Neural cell (in vitro differentiated cells): ENCODE measurements at regions not wholly inside any gene's neighbourhood (a gene's known extent, or its start where the extent isn't known, plus 50 kb on each side); places are given as distances from the start of the nearest gene placed in this dataset.

ENCODE experiments used
- H2AFZ ChIP-seq: fragments of 200-600, 300-800 bp; sonication (generic), shearing (Covaris generic); 2 replicates; pipeline ENCODE4 v1.6.0; 2014; ENCODE audit warnings: low read depth, mild to moderate bottlenecking, antibody characterized with exemption, low read length, moderate library complexity
- H3F3A ChIP-seq: fragments of 200-600 bp; shearing (Covaris generic); 2 replicates; pipeline ENCODE4 v1.6.1; 2016; ENCODE audit warnings: mild to moderate bottlenecking, moderate library complexity, mixed read lengths, antibody characterized with exemption, low read length; ENCODE audit not compliant: insufficient read depth, poor library complexity, severe bottlenecking
- H3K27ac ChIP-seq: fragments of 200-600, 300-800 bp; sonication (generic), shearing (Covaris generic); 2 replicates; pipeline ENCODE4 v1.5.1; 2014; ENCODE audit warnings: mild to moderate bottlenecking, low read length, moderate library complexity
- H3K27me3 ChIP-seq: fragments of 300-800, 200-600 bp; sonication (generic), shearing (Covaris generic); 2 replicates; pipeline ENCODE4 v1.6.0; 2014; ENCODE audit warnings: mild to moderate bottlenecking, low read depth, low read length, moderate library complexity; ENCODE audit not compliant: insufficient read depth
- H3K36me3 ChIP-seq: fragments of 300-800, 200-600 bp; sonication (generic), shearing (Covaris generic); 2 replicates; pipeline ENCODE4 v1.5.1; 2014; ENCODE audit warnings: mild to moderate bottlenecking, antibody characterized with exemption, low read length, moderate library complexity; ENCODE audit not compliant: insufficient read depth
- H3K4me2 ChIP-seq: fragments of 300-800, 200-600 bp; sonication (generic), shearing (Covaris generic); 2 replicates; pipeline ENCODE4 v1.6.0; 2014; ENCODE audit warnings: mild to moderate bottlenecking, low read length
- H3K4me3 ChIP-seq: fragments of 300-800, 200-600 bp; sonication (generic), shearing (Covaris generic); 2 replicates; pipeline ENCODE4 v1.5.1; 2014; ENCODE audit warnings: mild to moderate bottlenecking, low read length, moderate library complexity
- H3K79me2 ChIP-seq: fragments of 200-600 bp; shearing (Covaris generic); replicated peaks from 2 replicates; pipeline ENCODE4 v1.6.0; 2014; ENCODE audit warnings: mild to moderate bottlenecking, low read length, moderate library complexity; ENCODE audit not compliant: insufficient read depth
- H3K9ac ChIP-seq: fragments of 300-800, 200-600 bp; sonication (generic), shearing (Covaris generic); 2 replicates; pipeline ENCODE4 v1.6.1; 2016; ENCODE audit warnings: mild to moderate bottlenecking, low read length, mixed read lengths
- H3K9me2 ChIP-seq: fragments of 200-600 bp; shearing (Covaris generic); 2 replicates; pipeline ENCODE4 v1.6.1; 2016; ENCODE audit warnings: mild to moderate bottlenecking, low read length, mixed read lengths; ENCODE audit not compliant: insufficient read depth
- H3K9me3 ChIP-seq: fragments of 200-600, 300-800 bp; sonication (generic), shearing (Covaris generic); 2 replicates; pipeline ENCODE4 v1.6.1; 2016; ENCODE audit warnings: mild to moderate bottlenecking, mixed run types, low read length, moderate library complexity, mixed read lengths
- H4K20me1 ChIP-seq: fragments of 200-600 bp; shearing (Covaris generic); 2 replicates; pipeline ENCODE4 v1.6.1; 2016; ENCODE audit warnings: mild to moderate bottlenecking, mixed run types; ENCODE audit not compliant: insufficient read depth
- CTCF ChIP-seq: fragments of 450-650 bp; IDR thresholded peaks from 2 replicates; pipeline ENCODE4 v1.5.1; 2014; ENCODE audit warnings: antibody characterized with exemption, mild to moderate bottlenecking, moderate library complexity; ENCODE audit not compliant: poor library complexity, severe bottlenecking
- EP300 ChIP-seq: fragments of 450-650 bp; conservative IDR thresholded peaks from 2 replicates; pipeline ENCODE4 v1.6.1; 2014; ENCODE audit warnings: antibody characterized with exemption, mild to moderate bottlenecking, moderate library complexity; ENCODE audit not compliant: poor library complexity, severe bottlenecking
- EZH2 ChIP-seq: fragments of 200-600, 300-800 bp; shearing (Covaris generic), sonication (generic); IDR thresholded peaks from 2 replicates; pipeline ENCODE4 v1.6.1; 2014; ENCODE audit warnings: antibody characterized with exemption, low read length, borderline replicate concordance, mild to moderate bottlenecking; ENCODE audit not compliant: insufficient read depth, poor library complexity, severe bottlenecking
- MXI1 ChIP-seq: fragments of 450-650 bp; conservative IDR thresholded peaks from 2 replicates; pipeline ENCODE4 v1.6.1; 2014; ENCODE audit warnings: antibody characterized with exemption, mild to moderate bottlenecking; ENCODE audit not compliant: poor library complexity, severe bottlenecking
- POLR2AphosphoS5 ChIP-seq: IDR thresholded peaks from 2 replicates; pipeline ENCODE4 v1.6.1; 2012
- RAD21 ChIP-seq: fragments of 450-650 bp; conservative IDR thresholded peaks from 2 replicates; pipeline ENCODE4 v1.6.1; 2014; ENCODE audit warnings: antibody characterized with exemption, mild to moderate bottlenecking, moderate library complexity
- REST ChIP-seq: IDR thresholded peaks from 2 replicates; pipeline ENCODE4 v1.6.1; 2012; ENCODE audit warnings: borderline replicate concordance
- SMC3 ChIP-seq: fragments of 450-650 bp; conservative IDR thresholded peaks from 2 replicates; pipeline ENCODE4 v1.6.1; 2014; ENCODE audit warnings: antibody characterized with exemption, mild to moderate bottlenecking, moderate library complexity; ENCODE audit not compliant: poor library complexity
- TAF1 ChIP-seq: IDR thresholded peaks from 2 replicates; pipeline ENCODE4 v1.6.1; 2012; ENCODE audit warnings: low read depth

DNA sequence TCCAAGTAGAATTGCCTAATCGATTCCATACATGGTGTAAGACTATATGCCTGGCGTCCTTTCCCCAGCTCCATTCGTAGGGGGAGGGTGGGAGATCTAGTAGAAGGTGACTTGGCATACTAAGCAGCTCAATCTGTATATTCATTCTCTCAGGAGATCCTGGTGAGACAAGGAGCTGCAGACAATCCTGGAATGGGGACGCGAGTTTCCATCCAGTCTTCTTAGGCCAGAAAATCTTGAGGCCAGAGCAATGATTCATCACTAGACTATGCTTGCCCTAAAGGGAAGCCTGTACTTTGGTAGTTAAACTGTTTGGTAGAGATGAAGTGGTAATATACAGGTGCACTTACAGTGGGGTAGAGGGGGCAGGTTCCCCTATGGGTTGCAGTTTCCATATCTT lies 468.7 kb downstream of the ADGRL2 start:
- no peak overlapping the region for H3K4me2 ChIP-seq
- TF ChIP-seq TAF1 (no peak), REST (no peak), EP300 (no peak), EZH2 (no peak), MXI1 (no peak), RAD21 (no peak), SMC3 (no peak), CTCF (no peak), POLR2AphosphoS5 (no peak)

GRCh38 chr1:82268826-82269225 lies 468.1 kb downstream of the ADGRL2 start:
- no peak overlapping the region for H3K4me2 ChIP-seq
- no peaks in the 10 kb centered on the region for H3F3A ChIP-seq
- H3K27ac ChIP-seq, result no peak overlapping the region
- H3K4me3 ChIP-seq, result no peak overlapping the region
- no peaks in the 10 kb centered on the region for H4K20me1 ChIP-seq
- no peaks in the 10 kb centered on the region for H3K9me2 ChIP-seq
- H3K9ac ChIP-seq, result no peak overlapping the region
- no peaks in the 10 kb centered on the region for H3K9me3 ChIP-seq
- TF ChIP-seq MXI1 (no peak), RAD21 (no peak), REST (no peak), EZH2 (no peak), POLR2AphosphoS5 (no peak), SMC3 (no peak), TAF1 (no peak), CTCF (no peak), EP300 (no peak)
- no peaks in the 10 kb centered on the region for H3K79me2 ChIP-seq
- H2AFZ ChIP-seq, result no peak overlapping the region
- no peaks in the 10 kb centered on the region for H3K27me3 ChIP-seq
- no peaks in the 10 kb centered on the region for H3K36me3 ChIP-seq

More for the DNA sequence above, 468.7 kb downstream of the ADGRL2 start:
- no peaks in the 10 kb centered on the region for H3F3A ChIP-seq
- no peaks in the 10 kb centered on the region for H3K9me2 ChIP-seq
- H3K27ac ChIP-seq, result no peak overlapping the region
- no peak overlapping the region for H2AFZ ChIP-seq
- H4K20me1 ChIP-seq, result no peaks in the 10 kb centered on the region
- no peaks in the 10 kb centered on the region for H3K36me3 ChIP-seq
- H3K79me2 ChIP-seq, result no peaks in the 10 kb centered on the region
- no peaks in the 10 kb centered on the region for H3K27me3 ChIP-seq
- H3K4me3 ChIP-seq, result no peak overlapping the region
- H3K9me3 ChIP-seq, result no peaks in the 10 kb centered on the region
- no peak overlapping the region for H3K9ac ChIP-seq
